ENCODE measurements at regions not wholly inside any gene's neighbourhood (a gene's known extent, or its start where the extent isn't known, plus 50 kb on each side); places are given as distances from the start of the nearest gene placed in this dataset.
"Not testable (repeated sequence)": the region's sequence is repeated elsewhere in the genome, so short reads cannot be mapped to it uniquely, and the experiment has no call there.

DNA sequence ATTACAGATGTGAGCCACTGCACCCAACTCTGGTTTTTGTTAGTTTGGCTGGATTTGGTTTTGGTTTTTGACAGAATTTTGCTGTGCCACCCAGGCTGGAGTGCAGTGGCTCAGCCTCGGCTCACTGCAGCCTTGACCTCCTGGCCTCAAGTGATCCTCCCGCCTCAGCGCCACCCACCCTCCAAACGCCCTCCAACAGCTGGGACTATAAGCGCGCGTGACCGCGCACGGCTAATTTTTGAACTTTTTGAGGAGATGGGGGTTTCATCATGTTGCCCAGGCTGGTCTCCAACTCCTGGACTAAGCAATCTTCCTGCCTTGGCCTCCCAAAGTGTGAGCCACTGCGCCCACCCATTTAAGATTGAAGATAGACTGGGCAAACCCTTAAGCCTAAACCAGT lies 84.4 kb upstream of the RPRML start:
- H3K4me3 ChIP-seq (ENCODE audit: low read depth, low read length, poor library complexity, severe bottlenecking), result no peak overlapping the region
- H3K27me3 ChIP-seq (replicated peaks; ENCODE audit: insufficient read depth, low read depth, low read length, poor library complexity), result no peaks in the 10 kb centered on the region
- no peak for DNase-seq (ENCODE audit: low spot score)
- intact Hi-C loops (cut with micrococcal nuclease; ENCODE audit: unreplicated experiment), result no loop called here
- no peak for TF ChIP-seq EZH2 (IDR thresholded peaks at IDR 0.05; ENCODE audit: borderline replicate concordance, low read depth, low read length, poor library complexity, severe bottlenecking)
- TF ChIP-seq, protein P1, sequence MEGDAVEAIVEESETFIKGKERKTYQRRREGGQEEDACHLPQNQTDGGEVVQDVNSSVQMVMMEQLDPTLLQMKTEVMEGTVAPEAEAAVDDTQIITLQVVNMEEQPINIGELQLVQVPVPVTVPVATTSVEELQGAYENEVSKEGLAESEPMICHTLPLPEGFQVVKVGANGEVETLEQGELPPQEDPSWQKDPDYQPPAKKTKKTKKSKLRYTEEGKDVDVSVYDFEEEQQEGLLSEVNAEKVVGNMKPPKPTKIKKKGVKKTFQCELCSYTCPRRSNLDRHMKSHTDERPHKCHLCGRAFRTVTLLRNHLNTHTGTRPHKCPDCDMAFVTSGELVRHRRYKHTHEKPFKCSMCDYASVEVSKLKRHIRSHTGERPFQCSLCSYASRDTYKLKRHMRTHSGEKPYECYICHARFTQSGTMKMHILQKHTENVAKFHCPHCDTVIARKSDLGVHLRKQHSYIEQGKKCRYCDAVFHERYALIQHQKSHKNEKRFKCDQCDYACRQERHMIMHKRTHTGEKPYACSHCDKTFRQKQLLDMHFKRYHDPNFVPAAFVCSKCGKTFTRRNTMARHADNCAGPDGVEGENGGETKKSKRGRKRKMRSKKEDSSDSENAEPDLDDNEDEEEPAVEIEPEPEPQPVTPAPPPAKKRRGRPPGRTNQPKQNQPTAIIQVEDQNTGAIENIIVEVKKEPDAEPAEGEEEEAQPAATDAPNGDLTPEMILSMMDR (conservative IDR thresholded peaks at IDR 0.05; ENCODE audit: low read depth, low read length), result no peak
- no peaks in the 10 kb centered on the region for H3K4me1 ChIP-seq (ENCODE audit: insufficient read depth, low read length, poor library complexity, severe bottlenecking)
- no peaks in the 10 kb centered on the region for H3K36me3 ChIP-seq (ENCODE audit: insufficient read depth, low read length, poor library complexity, severe bottlenecking)
- ChIA-PET CTCF (no interaction called here), POLR2A (ENCODE audit: low non-redundant PET) (no interaction called here)
- no peak overlapping the region for H3K27ac ChIP-seq (ENCODE audit: low read depth, low read length, poor library complexity, severe bottlenecking)
- H3K9me3 ChIP-seq (ENCODE audit: low read depth, low read length, poor library complexity, severe bottlenecking), result no peaks in the 10 kb centered on the region
- no TSS peak for BruUV-seq (replicated peaks)

DNA sequence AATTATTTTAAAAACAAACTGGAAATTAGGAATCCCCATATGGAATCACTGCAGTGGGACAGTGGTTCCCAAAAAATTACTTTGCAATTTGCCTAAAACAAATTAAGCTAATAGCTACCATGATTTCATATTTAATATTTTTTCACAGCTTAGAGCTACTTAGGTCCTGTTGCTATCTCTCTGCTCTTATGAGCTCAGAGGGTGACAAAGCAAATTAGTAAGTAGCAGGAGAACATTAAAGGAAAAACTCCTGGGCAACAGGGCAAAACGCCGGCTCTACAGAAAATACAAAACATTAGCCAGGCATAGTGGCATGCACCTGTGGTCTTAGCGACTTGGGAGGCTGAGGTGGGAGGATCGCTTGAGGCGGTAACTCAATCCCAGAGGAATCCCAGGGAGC lies 83.8 kb upstream of the RPRML start:
- H3K27ac ChIP-seq (ENCODE audit: low read depth, low read length, poor library complexity, severe bottlenecking); H3K4me1 ChIP-seq (ENCODE audit: insufficient read depth, low read length, poor library complexity, severe bottlenecking); H3K27me3 ChIP-seq (replicated peaks; ENCODE audit: insufficient read depth, low read depth, low read length, poor library complexity); H3K36me3 ChIP-seq (ENCODE audit: insufficient read depth, low read length, poor library complexity, severe bottlenecking); BruUV-seq (replicated peaks); H3K9me3 ChIP-seq (ENCODE audit: low read depth, low read length, poor library complexity, severe bottlenecking); CTCF ChIA-PET; intact Hi-C loops (cut with micrococcal nuclease; ENCODE audit: unreplicated experiment); DNase-seq (ENCODE audit: low spot score); POLR2A ChIA-PET (ENCODE audit: low non-redundant PET); H3K4me3 ChIP-seq (ENCODE audit: low read depth, low read length, poor library complexity, severe bottlenecking): not testable (repeated sequence)

DNA sequence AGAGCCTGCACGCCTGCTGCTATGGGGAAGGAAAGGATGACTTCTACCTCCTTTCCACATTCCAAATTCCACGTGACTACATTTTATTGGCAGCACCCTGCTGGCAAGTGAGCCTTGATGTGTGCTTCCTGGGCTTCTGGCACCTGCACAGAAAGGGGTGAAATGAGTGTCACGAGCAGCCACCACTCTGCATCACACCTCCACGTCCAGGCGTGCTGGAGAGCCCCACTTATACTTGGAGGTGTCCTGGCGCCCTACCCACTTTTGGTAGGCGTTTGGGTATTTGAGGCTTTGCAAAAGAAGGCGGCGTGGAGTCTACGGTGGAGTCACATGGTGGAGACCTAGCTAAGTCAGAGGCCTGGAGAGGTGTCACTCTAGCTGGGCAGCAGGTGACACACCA lies 81.0 kb upstream of the RPRML start:
- H3K4me1 ChIP-seq (ENCODE audit: insufficient read depth, low read length, poor library complexity, severe bottlenecking); BruUV-seq (replicated peaks); POLR2A ChIA-PET (ENCODE audit: low non-redundant PET); H3K9me3 ChIP-seq (ENCODE audit: low read depth, low read length, poor library complexity, severe bottlenecking); H3K27ac ChIP-seq (ENCODE audit: low read depth, low read length, poor library complexity, severe bottlenecking); H3K4me3 ChIP-seq (ENCODE audit: low read depth, low read length, poor library complexity, severe bottlenecking); DNase-seq (ENCODE audit: low spot score); intact Hi-C loops (cut with micrococcal nuclease; ENCODE audit: unreplicated experiment); H3K27me3 ChIP-seq (replicated peaks; ENCODE audit: insufficient read depth, low read depth, low read length, poor library complexity); H3K36me3 ChIP-seq (ENCODE audit: insufficient read depth, low read length, poor library complexity, severe bottlenecking): not testable (repeated sequence)
- CTCF ChIA-PET, result interaction anchor here (0.7 kb wide), 1 partner anchor 118 kb away, joined by 8 read pairs; no protein-coding TSS in a partner anchor

DNA sequence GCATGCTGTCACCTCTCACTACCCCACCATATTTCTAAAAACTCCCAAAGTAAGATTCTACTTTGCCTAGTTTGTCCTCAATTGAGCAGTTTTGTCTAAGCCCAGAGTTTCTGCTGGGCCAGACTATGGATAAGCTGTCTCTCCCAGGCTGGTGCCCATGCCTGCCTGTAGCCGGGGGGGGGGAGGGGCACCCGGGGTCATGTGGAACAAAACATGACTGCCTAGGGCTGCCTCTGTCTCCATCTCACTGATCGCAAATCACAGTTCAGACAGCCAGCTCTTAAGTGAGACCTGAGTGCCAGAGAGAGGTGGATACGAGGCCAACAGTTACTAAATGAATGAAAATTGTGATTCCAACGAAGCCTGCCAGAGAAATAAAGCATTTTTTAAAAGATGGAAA lies 78.8 kb upstream of the RPRML start:
- no peak for DNase-seq (ENCODE audit: low spot score)
- no TSS peak for BruUV-seq (replicated peaks)
- no peaks in the 10 kb centered on the region for H3K36me3 ChIP-seq (ENCODE audit: insufficient read depth, low read length, poor library complexity, severe bottlenecking)

DNA sequence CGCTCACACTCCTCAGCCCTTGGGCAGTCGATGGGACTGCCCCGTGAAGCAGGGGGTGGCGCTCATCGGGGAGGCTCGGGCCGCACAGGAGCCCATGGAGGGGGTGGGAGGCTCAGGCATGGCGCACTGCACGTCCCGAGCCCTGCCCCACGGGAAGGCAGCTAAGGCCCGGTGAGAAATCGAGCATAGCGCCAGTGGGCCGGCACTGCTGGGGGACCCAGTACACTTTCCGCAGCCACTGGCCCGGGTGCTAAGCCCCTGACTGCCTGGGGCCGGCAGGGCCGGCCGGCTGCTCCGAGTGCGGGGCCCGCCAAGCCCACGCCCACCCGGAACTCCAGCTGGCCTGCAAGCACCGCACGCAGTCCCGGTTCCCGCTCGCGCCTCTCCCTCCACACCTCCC lies 78.2 kb upstream of the RPRML start:
- H3K4me1 ChIP-seq (ENCODE audit: insufficient read depth, low read length, poor library complexity, severe bottlenecking); DNase-seq (ENCODE audit: low spot score); BruUV-seq (replicated peaks); H3K27ac ChIP-seq (ENCODE audit: low read depth, low read length, poor library complexity, severe bottlenecking); POLR2A ChIA-PET (ENCODE audit: low non-redundant PET); intact Hi-C loops (cut with micrococcal nuclease; ENCODE audit: unreplicated experiment); CTCF ChIA-PET; H3K36me3 ChIP-seq (ENCODE audit: insufficient read depth, low read length, poor library complexity, severe bottlenecking); H3K4me3 ChIP-seq (ENCODE audit: low read depth, low read length, poor library complexity, severe bottlenecking); H3K9me3 ChIP-seq (ENCODE audit: low read depth, low read length, poor library complexity, severe bottlenecking); H3K27me3 ChIP-seq (replicated peaks; ENCODE audit: insufficient read depth, low read depth, low read length, poor library complexity): not testable (repeated sequence)

More for the DNA sequence above, 78.8 kb upstream of the RPRML start:
- intact Hi-C loops (cut with micrococcal nuclease; ENCODE audit: unreplicated experiment), result no loop called here
- Histone ChIP-seq H3K27ac (ENCODE audit: low read depth, low read length, poor library complexity, severe bottlenecking) (no peak overlapping the region), H3K9me3 (ENCODE audit: low read depth, low read length, poor library complexity, severe bottlenecking) (no peaks in the 10 kb centered on the region), H3K4me1 (ENCODE audit: insufficient read depth, low read length, poor library complexity, severe bottlenecking) (no peaks in the 10 kb centered on the region), H3K27me3 (replicated peaks; ENCODE audit: insufficient read depth, low read depth, low read length, poor library complexity) (no peaks in the 10 kb centered on the region), H3K4me3 (ENCODE audit: low read depth, low read length, poor library complexity, severe bottlenecking) (no peak overlapping the region)
- ChIA-PET CTCF (no interaction called here), POLR2A (ENCODE audit: low non-redundant PET) (no interaction called here)
- TF ChIP-seq, protein P1 (conservative IDR thresholded peaks at IDR 0.05; ENCODE audit: low read depth, low read length), result no peak
- TF ChIP-seq EZH2 (IDR thresholded peaks at IDR 0.05; ENCODE audit: borderline replicate concordance, low read depth, low read length, poor library complexity, severe bottlenecking), result no peak

DNA sequence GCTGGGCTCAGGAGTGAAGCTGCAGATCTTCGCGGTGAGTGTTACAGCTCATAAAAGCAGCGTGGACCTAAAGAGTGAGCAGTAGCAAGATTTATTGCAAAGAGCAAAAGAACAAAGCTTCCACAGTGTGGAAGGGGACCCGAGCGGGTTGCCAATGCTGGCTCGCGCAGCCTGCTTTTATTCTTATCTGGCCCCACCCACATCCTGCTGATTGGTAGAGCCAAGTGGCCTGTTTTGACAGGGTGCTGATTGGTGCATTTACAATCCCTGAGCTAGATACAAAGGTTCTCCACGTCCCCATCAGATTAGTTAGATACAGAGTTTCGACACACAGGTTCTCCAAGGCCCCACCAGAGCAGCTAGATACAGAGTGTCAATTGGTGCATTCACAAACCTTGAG lies 77.6 kb upstream of the RPRML start:
- H3K27me3 ChIP-seq (replicated peaks; ENCODE audit: insufficient read depth, low read depth, low read length, poor library complexity); BruUV-seq (replicated peaks); CTCF ChIA-PET; DNase-seq (ENCODE audit: low spot score); intact Hi-C loops (cut with micrococcal nuclease; ENCODE audit: unreplicated experiment); H3K4me1 ChIP-seq (ENCODE audit: insufficient read depth, low read length, poor library complexity, severe bottlenecking); H3K9me3 ChIP-seq (ENCODE audit: low read depth, low read length, poor library complexity, severe bottlenecking); H3K27ac ChIP-seq (ENCODE audit: low read depth, low read length, poor library complexity, severe bottlenecking); H3K4me3 ChIP-seq (ENCODE audit: low read depth, low read length, poor library complexity, severe bottlenecking); H3K36me3 ChIP-seq (ENCODE audit: insufficient read depth, low read length, poor library complexity, severe bottlenecking); POLR2A ChIA-PET (ENCODE audit: low non-redundant PET): not testable (repeated sequence)

Measured in A673 (cell line).